GM12878 (cell line): ENCODE measurements at regions not wholly inside any gene's neighbourhood (a gene's known extent, or its start where the extent isn't known, plus 50 kb on each side); places are given as distances from the start of the nearest gene placed in this dataset.

ENCODE experiments used
- ATAC-seq: fragments of 200-7000 bp; cut with Tn5 transposase; 3 replicates; pipeline ENCODE4 v1.9.1; 2020; ENCODE audit warnings: mild to moderate bottlenecking, moderate library complexity
- BruUV-seq: library from RNA; stranded (reverse); fragments of 400-500 nt; replicated peaks from 2 replicates; lab custom pipeline; 2021; lab: Mats Ljungman, UMichigan
- CTCF ChIA-PET: fragments of 300-600 bp; sonication (Branson Sonifier 250); formaldehyde crosslinking; extraction: SDS; loops from one replicate; lab custom pipeline; 2021; ENCODE audit warnings: inconsistent platforms; lab: Yijun Ruan, JAX
- POLR2A ChIA-PET: fragments of 350-600 bp; formaldehyde crosslinking; extraction: SDS; loops from one replicate; lab custom pipeline; 2021; ENCODE audit warnings: inconsistent platforms; lab: Charles Lee
- RAD21 ChIA-PET: fragments of 300-600 bp; sonication (Branson Sonifier 250); formaldehyde crosslinking; loops from one replicate; lab custom pipeline; 2023; ENCODE audit warnings: antibody characterized with exemption; ENCODE audit not compliant: unreplicated experiment; lab: Charles Lee
- SMC1A ChIA-PET: fragments of 300-600 bp; sonication (Branson Sonifier 250); formaldehyde crosslinking; loops from one replicate; lab custom pipeline; 2023; ENCODE audit not compliant: unreplicated experiment, uncharacterized antibody; lab: Charles Lee
- DNase-seq: peaks from one replicate; pipeline ENCODE4 v3.0.0-alpha.2; 2011; ENCODE audit warnings: low read depth, low spot score
- FAIRE-seq: peaks from 3 replicates; lab custom pipeline; 2011; peaks lifted over from hg19 to GRCh38; lab: Jason Lieb, UNC
- H2AFZ ChIP-seq: 2 replicates; pipeline ENCODE4 v1.6.0; 2011; ENCODE audit warnings: low read depth, low read length, control low read depth; ENCODE audit not compliant: control insufficient read depth
- H3K27ac ChIP-seq: 2 replicates; pipeline ENCODE4 v1.5.1; 2011; ENCODE audit warnings: control low read depth; ENCODE audit not compliant: control insufficient read depth, insufficient read depth
- H3K27me3 ChIP-seq, 2 experiments: replicated peaks in 1 of 2; 2 replicates each; pipeline versions ENCODE4 v1.6.0 to v1.6.1; 2011; ENCODE audit warnings: low read length in 1 of 2; ENCODE audit not compliant: control insufficient read depth in 2 of 2, insufficient read depth in 2 of 2
- H3K36me3 ChIP-seq, 2 experiments: 2 replicates each; pipeline ENCODE4 v1.5.1; 2011; ENCODE audit warnings: low read length in 1 of 2; ENCODE audit not compliant: control insufficient read depth in 2 of 2, insufficient read depth in 2 of 2
- H3K4me1 ChIP-seq: 2 replicates; pipeline ENCODE4 v1.6.1; 2011; ENCODE audit warnings: mild to moderate bottlenecking, low read length, moderate library complexity, mixed read lengths; ENCODE audit not compliant: control insufficient read depth, insufficient read depth
- H3K4me2 ChIP-seq: 2 replicates; pipeline ENCODE4 v1.6.0; 2011; ENCODE audit warnings: control low read depth; ENCODE audit not compliant: control insufficient read depth, insufficient read depth
- H3K4me3 ChIP-seq: fragments of 200-600 bp; sonication (generic); 2 replicates; pipeline ENCODE4 v1.5.1; 2016
- H3K79me2 ChIP-seq: 2 replicates; pipeline ENCODE4 v1.6.0; 2011; ENCODE audit warnings: low read length; ENCODE audit not compliant: control insufficient read depth, insufficient read depth
- H3K9ac ChIP-seq: 2 replicates; pipeline ENCODE4 v1.8.0; 2011; ENCODE audit warnings: low read length, control low read depth, mixed read lengths; ENCODE audit not compliant: control insufficient read depth, insufficient read depth
- H3K9me3 ChIP-seq: replicated peaks from 3 replicates; pipeline ENCODE4 v1.5.1; 2011; ENCODE audit warnings: mild to moderate bottlenecking, low read length; ENCODE audit not compliant: control insufficient read depth, insufficient read depth
- H4K20me1 ChIP-seq: 2 replicates; pipeline ENCODE4 v1.6.0; 2011; ENCODE audit not compliant: control insufficient read depth, insufficient read depth
- BMI1 ChIP-seq: fragments of 450-650 bp; IDR thresholded peaks from 2 replicates; pipeline ENCODE4 v1.6.1; 2016; ENCODE audit warnings: mild to moderate bottlenecking, moderate library complexity, borderline replicate concordance
- CHD1 ChIP-seq: IDR thresholded peaks from 2 replicates; pipeline ENCODE4 v1.6.1; 2012; ENCODE audit warnings: low read depth, low read length, improper control_type of control experiment
- ETV6 ChIP-seq, 2 experiments: fragments of 450-650 bp in 1 of 2; IDR thresholded peaks in 1 of 2; conservative IDR thresholded peaks in 1 of 2; 2 replicates each; pipeline ENCODE4 v1.6.1; 2014; ENCODE audit warnings: antibody characterized with exemption in 1 of 2, borderline replicate concordance in 1 of 2, low read depth in 1 of 2, mild to moderate bottlenecking in 1 of 2, moderate library complexity in 1 of 2
- NR2F1 ChIP-seq: fragments of 450-650 bp; conservative IDR thresholded peaks from 2 replicates; pipeline ENCODE4 v1.6.1; 2017; ENCODE audit warnings: mild to moderate bottlenecking
- POLR2AphosphoS2 ChIP-seq: IDR thresholded peaks from 2 replicates; pipeline ENCODE4 v1.6.1; 2011; ENCODE audit warnings: low read depth, mild to moderate bottlenecking, low read length, improper control_type of control experiment, moderate library complexity
- STAT3 ChIP-seq: IDR thresholded peaks from 2 replicates; pipeline ENCODE4 v1.6.1; 2011; ENCODE audit warnings: low read depth, low read length, improper control_type of control experiment
- WGBS: methylation state at CpG from one replicate; pipeline ENCODE4 v1.1.6; 2016; ENCODE audit warnings: low lambda C conversion rate; ENCODE audit not compliant: insufficient replicate concordance, insufficient coverage; ENCODE audit errors: missing lambda C conversion rate; 5-methylcytosine and 5-hydroxymethylcytosine counted together
- in situ Hi-C: fragments of 300-500 bp; cut with MboI; formaldehyde crosslinking; loops from 9 replicates; pipeline ENCODE4 v1.14.3; 2018; ENCODE audit warnings: mixed read lengths
- intact Hi-C: fragments of 100-400 bp; cut with micrococcal nuclease; formaldehyde crosslinking; loops from one replicate; pipeline ENCODE4 v1.14.2; 2022; ENCODE audit not compliant: unreplicated experiment
- TF ChIP-seq, protein P1 (sequence below): fragments of 450-650 bp; IDR thresholded peaks from 2 replicates; pipeline ENCODE4 v1.6.1; 2016; ENCODE audit warnings: mild to moderate bottlenecking
- TF ChIP-seq, protein P2 (sequence below): IDR thresholded peaks from 2 replicates; pipeline ENCODE4 v1.6.1; 2012; ENCODE audit warnings: low read length, inconsistent platforms
- TF ChIP-seq, protein P3 (sequence below): IDR thresholded peaks from 2 replicates; pipeline ENCODE4 v1.6.1; 2011; ENCODE audit warnings: low read depth, low read length, improper control_type of control experiment, borderline replicate concordance

DNA sequence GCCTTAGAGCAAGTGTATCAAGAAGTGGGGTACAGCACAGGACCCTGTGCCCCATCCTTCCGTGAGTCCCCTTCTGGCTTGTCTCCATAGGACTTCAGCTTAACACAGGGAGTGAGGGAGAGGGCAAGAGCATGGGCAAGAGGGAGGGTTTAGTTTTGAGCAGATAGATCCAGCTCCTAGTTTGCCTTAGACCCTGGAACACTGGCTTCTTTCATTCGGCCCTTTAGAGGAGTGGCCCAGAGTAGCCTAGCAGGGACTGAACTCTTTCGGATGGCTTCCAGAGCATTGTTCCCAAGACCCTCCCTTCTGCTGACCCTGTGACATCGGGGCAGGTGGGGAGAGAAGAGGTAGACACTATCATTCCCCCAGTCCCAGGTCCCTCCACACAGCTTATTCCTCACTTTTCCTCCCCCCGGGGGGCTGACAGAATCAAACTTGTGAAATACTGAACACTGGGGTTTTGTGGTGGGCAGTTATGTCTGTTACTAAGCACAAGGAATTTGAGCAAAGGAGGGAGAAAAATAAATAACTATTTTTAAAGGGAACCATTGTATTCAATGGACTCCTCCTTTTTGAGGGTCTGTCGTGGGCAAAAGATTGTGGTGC lies 289.6 kb upstream of the C2CD4B start (continued):
- TF ChIP-seq BMI1: no peak

DNA sequence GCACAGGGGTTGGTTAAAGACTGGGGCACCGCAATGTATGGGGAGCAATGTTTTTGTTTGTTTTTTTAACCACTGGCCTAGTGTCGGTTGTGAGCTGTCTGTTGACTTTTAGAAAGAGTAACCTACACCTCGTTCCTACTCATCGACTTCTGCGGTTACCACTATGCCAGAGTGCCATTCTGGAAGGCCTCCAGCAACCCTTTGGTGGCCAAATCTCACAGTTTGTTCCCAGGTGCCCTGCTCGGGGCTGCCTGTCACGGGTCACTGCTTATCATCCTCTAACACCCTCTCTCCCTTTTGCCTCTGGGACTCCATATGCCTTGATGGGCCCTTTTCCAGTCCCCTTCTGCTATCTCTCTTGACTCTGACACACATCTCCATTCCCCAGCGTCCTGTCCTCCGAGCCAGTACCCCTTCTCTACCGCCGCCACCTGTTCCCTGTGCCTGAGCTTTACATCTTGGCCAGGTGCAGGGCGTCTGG lies 290.4 kb upstream of the C2CD4B start:
- no peaks in the 10 kb centered on the region for H3K27me3 ChIP-seq
- WGBS: 30% methylated on average over 11 of the region's 12 CpGs
- no peak for ATAC-seq
- BruUV-seq: no TSS peak
- FAIRE-seq: no peak
- H3K4me2 ChIP-seq: no peak overlapping the region
- no peaks in the 10 kb centered on the region for H3K4me1 ChIP-seq
- TF ChIP-seq STAT3 (no peak), ETV6 (conservative IDR thresholded peaks at IDR 0.05 in 1 of 2, IDR thresholded peaks at IDR 0.05 in 1 of 2; ENCODE audit: borderline replicate concordance in 1 of 2, low read depth in 1 of 2) (no peak), CHD1 (no peak), NR2F1 (no peak), POLR2AphosphoS2 (no peak)
- TF ChIP-seq, protein P1, sequence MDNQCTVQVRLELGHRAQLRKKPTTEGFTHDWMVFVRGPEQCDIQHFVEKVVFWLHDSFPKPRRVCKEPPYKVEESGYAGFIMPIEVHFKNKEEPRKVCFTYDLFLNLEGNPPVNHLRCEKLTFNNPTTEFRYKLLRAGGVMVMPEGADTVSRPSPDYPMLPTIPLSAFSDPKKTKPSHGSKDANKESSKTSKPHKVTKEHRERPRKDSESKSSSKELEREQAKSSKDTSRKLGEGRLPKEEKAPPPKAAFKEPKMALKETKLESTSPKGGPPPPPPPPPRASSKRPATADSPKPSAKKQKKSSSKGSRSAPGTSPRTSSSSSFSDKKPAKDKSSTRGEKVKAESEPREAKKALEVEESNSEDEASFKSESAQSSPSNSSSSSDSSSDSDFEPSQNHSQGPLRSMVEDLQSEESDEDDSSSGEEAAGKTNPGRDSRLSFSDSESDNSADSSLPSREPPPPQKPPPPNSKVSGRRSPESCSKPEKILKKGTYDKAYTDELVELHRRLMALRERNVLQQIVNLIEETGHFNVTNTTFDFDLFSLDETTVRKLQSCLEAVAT: no peak
- TF ChIP-seq, protein P2, sequence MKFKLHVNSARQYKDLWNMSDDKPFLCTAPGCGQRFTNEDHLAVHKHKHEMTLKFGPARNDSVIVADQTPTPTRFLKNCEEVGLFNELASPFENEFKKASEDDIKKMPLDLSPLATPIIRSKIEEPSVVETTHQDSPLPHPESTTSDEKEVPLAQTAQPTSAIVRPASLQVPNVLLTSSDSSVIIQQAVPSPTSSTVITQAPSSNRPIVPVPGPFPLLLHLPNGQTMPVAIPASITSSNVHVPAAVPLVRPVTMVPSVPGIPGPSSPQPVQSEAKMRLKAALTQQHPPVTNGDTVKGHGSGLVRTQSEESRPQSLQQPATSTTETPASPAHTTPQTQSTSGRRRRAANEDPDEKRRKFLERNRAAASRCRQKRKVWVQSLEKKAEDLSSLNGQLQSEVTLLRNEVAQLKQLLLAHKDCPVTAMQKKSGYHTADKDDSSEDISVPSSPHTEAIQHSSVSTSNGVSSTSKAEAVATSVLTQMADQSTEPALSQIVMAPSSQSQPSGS: no peak
- TF ChIP-seq, protein P3, sequence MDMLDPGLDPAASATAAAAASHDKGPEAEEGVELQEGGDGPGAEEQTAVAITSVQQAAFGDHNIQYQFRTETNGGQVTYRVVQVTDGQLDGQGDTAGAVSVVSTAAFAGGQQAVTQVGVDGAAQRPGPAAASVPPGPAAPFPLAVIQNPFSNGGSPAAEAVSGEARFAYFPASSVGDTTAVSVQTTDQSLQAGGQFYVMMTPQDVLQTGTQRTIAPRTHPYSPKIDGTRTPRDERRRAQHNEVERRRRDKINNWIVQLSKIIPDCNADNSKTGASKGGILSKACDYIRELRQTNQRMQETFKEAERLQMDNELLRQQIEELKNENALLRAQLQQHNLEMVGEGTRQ: no peak
- TF ChIP-seq, all 136 proteins: peak for 0
- SMC1A ChIA-PET: no interaction called here
- DNase-seq: no peak
- no peak overlapping the region for H2AFZ ChIP-seq
- no peak overlapping the region for H3K4me3 ChIP-seq
- no peaks in the 10 kb centered on the region for H3K79me2 ChIP-seq
- RAD21 ChIA-PET: no interaction called here
- H4K20me1 ChIP-seq: no peaks in the 10 kb centered on the region
- CTCF ChIA-PET: no interaction called here
- POLR2A ChIA-PET: no interaction called here
- intact Hi-C loops: no loop called here
- no peaks in the 10 kb centered on the region for H3K36me3 ChIP-seq
- in situ Hi-C loops: no loop called here
- H3K9ac ChIP-seq: no peak overlapping the region
- H3K27ac ChIP-seq: no peak overlapping the region
- no peaks in the 10 kb centered on the region for H3K9me3 ChIP-seq
